GM13977 (cell line): ENCODE measurements at regions not wholly inside any gene's neighbourhood (a gene's known extent, or its start where the extent isn't known, plus 50 kb on each side); places are given as distances from the start of the nearest gene placed in this dataset.

Experiments used
- DNase-seq: peaks from one replicate; pipeline ENCODE4 v3.0.0; 2012; ENCODE audit warnings: low spot score
- CTCF ChIP-seq: IDR thresholded peaks from 2 replicates; pipeline ENCODE4 v1.5.1; 2012; ENCODE audit warnings: mild to moderate bottlenecking, control low read depth; ENCODE audit not compliant: insufficient read depth; ENCODE audit errors: extremely low read depth, missing control alignments
- in situ Hi-C: fragments of 300-500 bp; cut with MboI; formaldehyde crosslinking; loops from one replicate; pipeline ENCODE4 v1.12.0; 2022; ENCODE audit warnings: low sequenced_read_pairs, low pct_unique_long_range_greater_than_20kb, mixed read lengths, inconsistent platforms; ENCODE audit not compliant: unreplicated experiment

- no peak for DNase-seq
- TF ChIP-seq CTCF = no peak
- in situ Hi-C loops = no loop called here
Measured at GRCh38 chr22:49715450-49715849, 112.2 kb downstream of the BRD1 start.

GRCh38 chr22:49713003-49713402 lies 114.7 kb downstream of the BRD1 start:
- DNase-seq = no peak
- in situ Hi-C loops = no loop called here
- no peak for TF ChIP-seq CTCF

- DNase-seq = no peak
- in situ Hi-C loops = no loop called here
- TF ChIP-seq CTCF = no peak
Measured at GRCh38 chr22:49712195-49712791, 115.4 kb downstream of the BRD1 start.

- DNase-seq = no peak
- TF ChIP-seq CTCF = no peak
Measured at GRCh38 chr22:49710746-49711145, 116.9 kb downstream of the BRD1 start.

GRCh38 chr22:49709464-49709863 lies 118.2 kb downstream of the BRD1 start:
- in situ Hi-C loops = no loop called here
- TF ChIP-seq CTCF = no peak
- no peak for DNase-seq

More at GRCh38 chr22:49710746-49711145, 116.9 kb downstream of the BRD1 start:
- in situ Hi-C loops = no loop called here

- TF ChIP-seq CTCF = no peak
- no peak for DNase-seq
- in situ Hi-C loops = no loop called here
Measured at GRCh38 chr22:49705972-49706352, 121.7 kb downstream of the BRD1 start.
